GM10266 (cell line): ENCODE measurements at regions not wholly inside any gene's neighbourhood (a gene's known extent, or its start where the extent isn't known, plus 50 kb on each side); places are given as distances from the start of the nearest gene placed in this dataset.

Experiments used
- DNase-seq: peaks from one replicate; pipeline ENCODE4 v3.0.0; 2012; ENCODE audit errors: extremely low spot score
- TF ChIP-seq, protein P1 (sequence below): IDR thresholded peaks from 2 replicates; pipeline ENCODE4 v1.5.1; 2012; ENCODE audit warnings: mild to moderate bottlenecking, low read depth; ENCODE audit not compliant: control insufficient read depth, insufficient read depth; ENCODE audit errors: missing control alignments

DNA sequence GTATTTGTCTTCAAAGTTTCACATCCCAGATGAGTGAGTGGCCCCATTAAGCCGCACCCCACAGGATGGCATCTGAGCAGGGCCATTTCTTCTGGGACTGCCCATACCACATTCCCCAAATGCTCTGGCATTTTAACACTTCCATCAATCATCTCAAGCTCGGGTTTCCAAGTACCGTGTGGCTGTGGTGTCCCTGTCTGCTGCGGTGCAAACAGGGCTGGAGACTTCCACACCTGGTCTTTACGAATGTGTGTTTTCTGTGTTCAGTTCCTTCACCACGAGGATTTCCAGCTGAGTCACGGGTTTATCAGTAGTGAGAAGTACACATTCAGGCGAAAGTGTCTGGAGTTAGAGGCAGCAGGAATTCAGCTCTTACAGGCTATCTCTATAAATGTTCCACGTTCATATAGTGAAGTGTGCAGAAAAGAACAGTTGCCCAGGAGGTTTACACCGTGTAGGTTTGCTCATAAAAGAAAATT lies 195.2 kb downstream of the RHOU start:
- DNase-seq, result no peak

DNA sequence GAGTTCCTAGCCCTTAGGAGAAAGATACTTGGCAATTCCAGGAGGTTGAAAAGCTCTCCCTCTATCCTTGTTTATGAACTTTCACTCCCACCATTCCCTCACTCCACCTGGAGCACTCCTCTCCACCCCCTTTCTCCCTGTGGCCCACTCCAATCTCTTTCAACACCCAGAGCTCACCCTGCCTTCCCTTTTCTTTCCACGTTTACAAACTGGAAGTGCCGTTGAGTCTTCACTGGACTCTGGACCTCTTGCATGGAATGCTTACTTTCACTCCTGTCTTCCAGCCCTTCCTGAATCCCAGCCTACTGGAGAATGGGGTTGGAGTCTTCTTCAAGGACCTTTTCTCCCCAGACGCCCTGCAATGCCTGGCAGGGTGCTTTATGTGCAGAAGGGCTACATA lies 198.5 kb downstream of the RHOU start:
- TF ChIP-seq, protein P1, sequence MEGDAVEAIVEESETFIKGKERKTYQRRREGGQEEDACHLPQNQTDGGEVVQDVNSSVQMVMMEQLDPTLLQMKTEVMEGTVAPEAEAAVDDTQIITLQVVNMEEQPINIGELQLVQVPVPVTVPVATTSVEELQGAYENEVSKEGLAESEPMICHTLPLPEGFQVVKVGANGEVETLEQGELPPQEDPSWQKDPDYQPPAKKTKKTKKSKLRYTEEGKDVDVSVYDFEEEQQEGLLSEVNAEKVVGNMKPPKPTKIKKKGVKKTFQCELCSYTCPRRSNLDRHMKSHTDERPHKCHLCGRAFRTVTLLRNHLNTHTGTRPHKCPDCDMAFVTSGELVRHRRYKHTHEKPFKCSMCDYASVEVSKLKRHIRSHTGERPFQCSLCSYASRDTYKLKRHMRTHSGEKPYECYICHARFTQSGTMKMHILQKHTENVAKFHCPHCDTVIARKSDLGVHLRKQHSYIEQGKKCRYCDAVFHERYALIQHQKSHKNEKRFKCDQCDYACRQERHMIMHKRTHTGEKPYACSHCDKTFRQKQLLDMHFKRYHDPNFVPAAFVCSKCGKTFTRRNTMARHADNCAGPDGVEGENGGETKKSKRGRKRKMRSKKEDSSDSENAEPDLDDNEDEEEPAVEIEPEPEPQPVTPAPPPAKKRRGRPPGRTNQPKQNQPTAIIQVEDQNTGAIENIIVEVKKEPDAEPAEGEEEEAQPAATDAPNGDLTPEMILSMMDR, result no peak
- no peak for DNase-seq

More for the DNA sequence above, 195.2 kb downstream of the RHOU start:
- TF ChIP-seq, protein P1, result no peak

- TF ChIP-seq, protein P1, result no peak
- DNase-seq, result no peak
These were observed 200.0 kb downstream of the RHOU start for GRCh38 chr1:228935198-228935663.

GRCh38 chr1:228935855-228936727 lies 200.8 kb downstream of the RHOU start:
- TF ChIP-seq, protein P1, result no peak
- DNase-seq, result no peak

DNA sequence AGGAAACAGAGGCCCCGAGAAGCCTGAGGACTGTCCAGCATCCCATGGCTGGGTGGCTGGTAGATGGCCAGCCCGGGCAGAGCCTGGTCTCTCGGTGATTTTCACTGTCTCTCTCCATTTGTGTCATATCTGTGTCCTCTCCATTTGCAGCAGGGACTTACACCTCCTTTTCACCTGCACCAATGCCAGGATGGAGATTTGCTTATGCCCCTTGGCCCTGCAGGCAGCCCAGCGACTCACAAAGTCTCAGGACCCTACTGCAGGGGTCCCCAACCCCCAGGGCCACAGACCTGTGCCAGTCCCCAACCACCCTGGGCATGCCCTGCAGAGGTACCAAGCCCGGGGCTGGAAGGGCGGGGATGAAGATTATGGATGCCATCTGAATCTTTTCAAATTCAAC lies 201.6 kb downstream of the RHOU start:
- TF ChIP-seq, protein P1, result no peak
- DNase-seq, result no peak

- no peak for DNase-seq
- TF ChIP-seq, protein P1, result no peak
These were observed 202.1 kb downstream of the RHOU start for GRCh38 chr1:228937351-228937750.
